ENCODE measurements at regions not wholly inside any gene's neighbourhood (a gene's known extent, or its start where the extent isn't known, plus 50 kb on each side); places are given as distances from the start of the nearest gene placed in this dataset.

DNA sequence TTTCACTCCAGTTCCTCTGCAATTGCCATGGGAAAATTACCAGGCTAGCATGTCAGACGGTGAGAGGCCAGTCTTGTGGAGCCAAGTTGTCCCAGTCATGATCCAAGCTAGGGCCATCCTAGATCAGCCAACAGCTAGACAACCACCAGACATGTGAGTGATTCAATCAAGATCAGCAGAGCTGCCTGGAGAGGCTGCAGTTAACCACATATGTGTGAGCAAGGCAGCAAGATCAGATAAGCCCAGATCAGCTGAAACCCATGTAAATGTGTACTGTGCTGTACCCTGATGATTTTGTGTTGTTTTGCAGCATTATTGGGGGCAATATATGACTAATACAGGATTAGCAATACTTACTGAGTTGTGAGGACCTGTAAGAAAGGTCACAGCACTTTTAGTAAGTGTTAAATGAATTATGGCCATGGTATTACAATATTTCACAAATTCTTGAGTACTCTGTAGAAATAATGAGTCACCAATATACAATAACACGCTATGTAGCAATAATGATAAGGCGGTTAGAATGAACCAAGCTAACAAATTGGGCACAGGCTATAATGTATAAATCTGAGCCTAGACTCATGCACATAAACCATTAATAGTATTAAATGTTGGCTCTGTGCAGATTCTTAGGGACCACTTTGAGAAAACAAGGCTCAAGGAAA lies 91.4 kb downstream of the SUDS3 start:
- DNase-seq, result no peak

DNA sequence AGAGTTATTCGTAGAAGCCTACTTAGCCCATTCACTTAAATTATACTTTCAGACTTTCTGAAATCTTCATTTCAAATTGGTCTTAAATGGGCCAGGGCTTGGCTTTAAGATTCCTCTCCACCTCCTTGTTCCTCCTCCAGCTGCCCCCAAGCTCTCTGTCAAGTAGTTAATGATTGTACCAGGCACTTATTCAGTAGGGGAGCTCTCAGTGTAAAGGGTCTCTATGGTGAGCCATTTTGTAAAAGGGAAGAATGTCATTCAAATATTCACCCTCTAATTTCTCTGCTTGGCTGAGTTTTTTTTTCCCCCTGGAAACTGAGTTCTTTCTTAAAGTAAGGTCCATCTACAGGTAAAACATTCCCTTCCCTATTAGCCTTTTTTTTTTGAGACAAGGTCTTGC lies 96.6 kb downstream of the SUDS3 start:
- no peak for DNase-seq

DNA sequence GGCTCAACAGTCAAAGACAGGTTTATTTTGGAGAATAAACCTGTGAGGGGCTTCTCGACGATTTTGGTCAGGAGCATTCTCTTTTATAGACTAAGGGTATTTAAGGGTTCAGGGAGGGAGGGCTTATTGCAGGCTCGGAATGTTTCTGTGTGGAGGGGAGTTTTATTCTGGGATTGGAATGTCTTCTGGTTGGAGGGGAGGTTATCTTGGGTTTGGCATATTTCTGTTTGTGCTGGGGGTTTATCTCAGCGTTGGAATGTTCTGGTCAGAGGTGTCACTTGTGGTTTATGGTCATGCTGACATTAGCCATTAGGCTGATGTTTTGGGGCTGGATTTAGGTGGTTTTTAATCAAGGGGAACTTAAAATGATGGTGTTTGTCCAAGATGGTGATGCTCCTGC lies 103.9 kb downstream of the SUDS3 start:
- DNase-seq, result no peak

DNA sequence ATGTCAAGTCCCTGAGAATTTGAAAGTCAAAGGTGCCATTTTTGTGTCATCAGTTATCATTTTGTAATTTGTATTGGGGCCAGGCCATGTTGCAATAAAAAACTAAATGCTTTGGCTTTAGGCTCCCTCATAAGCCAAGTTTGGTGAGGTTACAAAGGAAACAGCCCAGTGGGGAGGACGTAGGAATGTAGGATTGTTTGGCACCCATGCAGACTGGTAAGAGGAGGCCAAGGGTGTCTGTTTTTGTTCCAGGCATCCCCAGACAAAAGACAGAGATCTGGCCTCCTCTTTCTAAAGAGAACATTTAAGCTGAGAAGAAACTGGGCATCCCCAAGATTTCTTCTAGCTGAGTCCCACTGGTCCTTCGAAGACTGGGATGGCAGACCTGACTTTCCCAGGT lies 111.7 kb downstream of the SUDS3 start:
- DNase-seq, result no peak

DNA sequence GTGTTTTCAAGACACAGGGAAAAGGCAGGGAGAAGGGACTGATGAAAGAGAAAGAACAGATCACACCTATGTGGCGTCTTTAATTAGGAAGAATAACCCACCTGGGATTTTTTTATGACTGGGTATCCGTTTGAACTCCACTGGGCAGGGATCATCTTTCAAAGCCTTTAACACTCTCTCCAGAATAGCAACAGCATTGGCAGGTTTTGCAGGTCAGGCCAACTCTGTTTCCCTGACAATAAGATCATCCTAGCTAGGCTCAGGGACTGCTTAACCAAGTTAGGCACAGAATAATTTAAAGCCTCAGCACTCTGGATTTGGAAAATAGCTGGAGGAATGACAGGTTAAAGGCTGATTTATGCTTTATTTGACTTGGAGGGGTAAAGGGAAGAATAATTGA lies 117.6 kb downstream of the SUDS3 start:
- no peak for DNase-seq

DNA sequence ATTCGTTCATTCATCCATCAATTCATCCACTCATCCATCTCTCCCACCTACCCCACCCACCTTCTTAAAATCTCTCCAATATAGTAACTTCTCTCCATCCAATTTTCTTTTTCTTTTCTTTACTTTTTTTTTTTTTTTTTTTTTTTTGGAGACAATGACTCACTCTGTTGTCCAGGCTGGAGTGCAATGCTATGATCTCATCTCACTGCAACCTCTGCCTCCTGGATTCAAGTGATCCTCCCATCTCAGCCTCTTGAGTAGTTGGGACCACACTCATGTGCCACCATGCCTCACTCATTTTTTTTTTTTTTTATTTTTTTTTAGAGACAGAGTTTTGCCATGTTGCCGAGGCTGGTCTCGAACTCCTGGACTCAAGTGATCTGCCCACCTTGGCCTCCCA lies 118.4 kb downstream of the SUDS3 start:
- DNase-seq, result no peak

DNA sequence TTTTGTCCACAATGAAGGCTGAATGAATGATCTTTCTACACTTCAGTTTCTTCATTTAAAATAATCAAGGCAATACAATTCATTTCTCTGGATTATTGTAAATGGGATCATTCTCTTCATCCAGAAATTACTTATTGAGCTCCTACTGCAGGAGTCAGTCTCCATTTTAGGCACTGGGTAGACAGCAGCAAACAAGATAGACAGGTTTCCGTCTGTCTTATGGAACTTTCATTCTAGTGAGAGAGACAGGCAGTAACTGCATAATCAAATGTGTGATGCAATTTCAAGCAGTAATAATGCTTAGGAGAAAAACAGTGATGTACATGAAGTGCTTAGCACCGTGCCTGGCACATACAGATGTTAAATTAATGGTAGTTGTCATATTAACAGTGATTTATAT lies 118.9 kb downstream of the SUDS3 start:
- no peak for DNase-seq

DNA sequence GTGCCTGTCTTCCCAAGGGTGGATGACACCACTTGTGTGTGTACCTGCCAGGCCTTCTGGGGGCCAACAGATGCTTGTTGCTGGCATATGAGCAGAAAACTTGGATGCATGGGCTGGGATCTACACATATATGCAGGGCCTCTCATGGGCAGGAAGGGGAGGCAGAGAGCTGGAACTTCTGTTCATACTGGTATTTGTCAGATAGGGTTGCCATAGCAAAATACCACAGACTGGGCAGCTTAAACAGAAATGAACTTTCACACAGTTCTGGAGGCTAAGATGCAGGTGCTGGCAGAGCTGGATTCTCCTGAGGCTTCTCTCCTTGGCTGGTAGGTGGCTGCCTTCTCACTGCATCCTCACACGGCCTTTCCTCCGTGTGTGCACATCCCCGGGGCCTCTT lies 121.8 kb downstream of the SUDS3 start:
- no peak for DNase-seq

DNA sequence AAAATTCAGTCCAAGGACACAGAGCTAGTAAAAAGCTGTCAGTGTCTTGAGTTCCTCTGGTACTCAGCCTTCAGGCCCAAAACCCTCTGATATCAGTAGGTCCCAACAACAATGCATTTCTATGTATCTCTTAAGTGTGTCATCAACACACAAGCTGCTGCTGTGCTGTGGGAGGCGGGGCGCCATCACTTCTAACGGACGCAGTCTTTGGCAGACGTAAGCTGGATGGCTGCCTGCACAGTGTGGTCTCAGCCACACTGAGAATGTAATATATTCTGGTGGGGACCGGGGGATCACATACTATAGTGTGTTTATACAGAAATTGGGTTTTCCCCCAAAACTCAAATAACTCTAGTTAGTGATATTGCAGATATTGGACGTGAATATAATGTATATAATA lies 123.9 kb downstream of the SUDS3 start:
- DNase-seq, result no peak

DNA sequence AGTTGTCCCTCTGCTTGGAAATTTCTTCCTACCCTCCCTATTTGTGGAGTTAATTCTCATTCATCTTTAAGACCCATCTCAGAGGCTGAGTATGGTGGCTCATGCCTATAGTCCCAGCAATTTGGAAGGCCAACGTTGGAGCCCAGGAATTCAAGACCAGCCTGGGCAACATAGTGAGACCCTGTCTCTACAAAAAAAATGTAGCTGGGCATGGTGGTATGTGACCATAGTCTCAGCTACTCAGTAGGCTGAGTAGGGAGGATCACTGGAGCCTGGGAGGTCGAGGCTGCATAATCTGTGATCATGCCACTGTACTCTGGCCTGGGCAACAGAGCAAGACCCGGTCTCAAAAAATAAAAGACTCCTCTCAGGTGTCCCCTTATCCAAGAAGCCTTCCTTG lies 125.1 kb downstream of the SUDS3 start:
- DNase-seq, result no peak

DNA sequence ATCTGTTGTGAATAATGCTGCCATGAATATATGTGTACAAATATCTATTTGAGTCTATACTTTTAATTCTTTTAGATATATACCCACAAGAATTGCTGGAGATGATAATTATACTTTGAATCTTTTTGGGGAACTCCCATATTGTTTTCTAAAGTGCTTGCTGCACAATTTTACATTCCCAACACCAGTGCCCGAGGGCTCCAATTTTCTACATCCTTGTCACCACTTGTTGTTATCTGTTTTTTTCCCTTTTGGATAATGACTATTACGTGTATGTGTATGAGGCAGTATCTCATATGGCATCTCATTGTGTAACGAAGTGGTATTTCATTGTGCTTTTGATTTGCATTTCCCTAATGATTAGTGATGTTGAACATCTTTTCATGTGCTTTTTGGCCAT lies 127.1 kb downstream of the SUDS3 start:
- no peak for DNase-seq

DNA sequence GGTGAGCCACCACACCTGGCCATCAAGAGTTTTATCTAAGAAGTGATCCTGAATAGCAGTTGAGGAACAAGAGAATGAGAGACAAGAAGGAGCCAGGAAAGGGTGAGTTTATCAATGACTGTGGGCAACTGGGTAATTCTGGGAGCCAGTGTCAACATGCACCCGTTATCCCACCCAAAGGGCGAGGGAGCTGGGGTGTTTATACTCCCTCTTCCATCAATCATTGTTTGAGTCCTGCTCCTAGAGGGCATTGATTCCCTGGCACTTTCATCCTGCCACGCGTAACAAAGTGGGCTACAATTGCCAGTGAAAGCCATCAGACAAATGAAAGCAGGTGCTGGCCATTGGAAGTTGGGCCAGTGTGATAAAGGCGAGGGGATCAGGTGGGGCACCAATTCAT lies 136.3 kb downstream of the SUDS3 start:
- DNase-seq, result no peak

DNA sequence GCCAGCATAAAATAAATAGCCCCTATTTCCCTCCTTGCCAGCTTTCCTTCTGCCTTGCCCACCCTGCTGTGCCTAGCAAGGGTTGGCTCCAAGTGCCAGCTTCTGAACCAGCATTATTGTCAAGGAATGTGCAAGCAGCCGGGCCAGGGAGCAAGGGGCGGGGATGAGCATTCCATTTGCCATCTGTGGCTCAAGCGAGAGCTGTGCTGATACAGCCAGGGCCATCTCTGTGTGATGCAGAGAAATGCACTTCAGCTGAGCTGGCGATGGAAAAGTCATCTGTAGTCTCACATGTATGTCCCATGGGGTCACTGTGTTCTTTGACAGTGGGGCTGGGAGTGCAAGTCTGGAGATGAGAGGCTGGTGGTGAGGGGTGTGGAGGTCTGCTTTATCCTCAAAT lies 137.3 kb downstream of the SUDS3 start:
- no peak for DNase-seq

DNA sequence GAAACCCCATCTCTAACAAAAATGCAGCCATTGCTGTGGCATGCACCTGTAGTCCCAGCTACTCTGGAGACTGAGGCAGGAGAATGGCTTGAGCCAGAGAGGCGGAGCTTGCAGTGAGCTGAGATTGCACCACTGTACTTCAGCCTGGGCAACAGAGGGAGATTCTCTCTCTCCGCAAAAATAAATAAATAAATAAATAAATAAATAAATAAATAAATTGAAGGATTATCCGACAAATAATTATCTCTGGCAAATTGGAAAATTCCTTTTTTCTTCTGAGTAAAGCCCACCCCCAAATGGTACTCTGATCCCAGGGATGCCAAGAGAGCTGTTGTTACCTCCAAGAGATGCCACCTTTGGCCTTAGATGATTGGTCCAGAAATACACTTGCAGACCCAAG lies 137.9 kb downstream of the SUDS3 start:
- DNase-seq, result no peak

DNA sequence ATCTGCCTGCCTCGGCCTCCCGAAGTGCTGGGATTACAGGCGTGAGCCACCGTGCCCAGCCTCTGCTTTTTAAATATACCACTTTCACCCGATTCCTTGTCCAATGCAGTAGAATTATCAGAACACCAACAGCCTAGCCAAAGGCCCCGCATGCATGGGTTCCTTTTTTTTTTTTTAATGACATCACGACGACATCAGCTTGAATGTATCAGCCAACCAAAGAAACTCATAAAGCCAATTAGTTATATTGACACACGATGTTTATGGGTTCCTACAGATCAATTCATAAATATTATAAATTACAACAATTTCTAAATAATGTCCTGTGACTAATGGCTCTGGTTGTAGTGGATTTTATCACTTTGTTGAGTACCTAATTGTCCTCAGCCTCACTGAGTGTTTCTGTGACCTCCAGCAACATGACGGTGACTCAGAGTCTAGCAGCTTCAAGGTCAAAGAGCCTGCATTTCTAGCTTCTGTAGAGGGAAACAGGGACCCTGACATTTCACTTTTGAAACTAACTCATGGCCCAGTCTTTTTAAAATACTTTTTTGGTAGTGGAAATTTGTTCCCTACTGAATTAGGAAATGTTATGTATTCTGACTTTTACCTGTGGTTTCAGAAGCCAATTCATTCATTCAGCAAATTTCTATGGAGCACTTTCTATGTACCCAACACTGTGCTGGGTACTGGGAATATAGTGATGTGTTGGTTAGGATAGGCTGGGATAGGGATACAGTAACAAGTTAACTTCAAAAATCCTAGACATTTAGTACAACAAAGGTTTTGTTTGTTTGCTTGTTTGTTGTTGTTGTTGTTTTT lies 144.1 kb downstream of the SUDS3 start:
- DNase-seq, result no peak

DNA sequence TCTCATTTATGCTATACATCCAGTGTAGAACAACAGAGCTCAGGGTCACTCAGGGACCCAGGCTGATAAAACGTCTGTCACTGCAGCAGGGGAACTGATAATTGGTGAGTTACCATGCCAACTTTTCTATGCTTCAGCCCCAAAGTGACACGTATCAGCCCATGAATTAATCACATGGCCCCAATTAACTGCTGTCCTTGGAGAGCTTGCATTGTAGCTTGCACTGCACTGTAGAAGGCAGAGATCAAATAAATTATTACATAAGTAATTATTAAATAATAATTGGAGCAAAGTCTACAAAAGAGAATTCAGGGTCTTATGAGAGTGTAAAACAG lies 144.6 kb downstream of the SUDS3 start:
- no peak for DNase-seq

DNA sequence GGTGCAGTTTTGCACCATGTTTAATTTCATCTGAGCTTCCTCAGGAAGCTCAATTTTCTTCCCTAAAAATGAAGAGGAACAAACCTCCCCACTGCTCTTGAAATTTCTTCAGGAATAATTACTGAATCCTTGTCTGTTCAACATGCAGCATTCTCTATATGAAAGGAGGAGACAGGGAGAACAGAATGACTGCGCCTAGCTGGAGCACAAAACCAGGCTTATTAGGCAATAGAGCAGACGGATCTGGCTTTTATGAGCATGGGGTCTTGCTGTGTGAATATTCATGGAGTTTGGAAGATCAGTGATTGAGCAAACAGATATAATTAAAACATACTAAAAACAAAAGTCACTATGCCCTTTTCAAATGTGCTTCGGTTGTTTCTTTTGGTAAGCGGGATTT lies 148.1 kb downstream of the SUDS3 start:
- DNase-seq, result no peak

DNA sequence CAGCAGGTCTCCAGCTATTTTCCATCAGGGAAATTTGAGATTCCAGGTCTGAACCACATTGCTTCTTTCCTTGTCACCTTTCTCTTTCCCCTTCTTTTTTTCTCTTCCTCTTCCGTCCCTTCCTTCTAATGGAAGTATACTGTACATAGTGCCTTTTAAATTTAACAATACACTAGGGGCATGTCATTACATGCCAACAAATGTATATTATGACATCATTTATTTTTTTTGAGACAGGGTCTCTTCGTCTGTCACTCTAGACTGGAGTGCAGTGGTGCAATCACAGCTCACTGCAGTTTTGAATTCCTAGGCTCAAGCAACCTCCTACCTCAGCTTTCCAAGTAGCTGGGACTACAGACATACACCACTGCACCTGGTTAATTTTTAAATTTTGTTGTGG lies 148.9 kb downstream of the SUDS3 start:
- no peak for DNase-seq

DNA sequence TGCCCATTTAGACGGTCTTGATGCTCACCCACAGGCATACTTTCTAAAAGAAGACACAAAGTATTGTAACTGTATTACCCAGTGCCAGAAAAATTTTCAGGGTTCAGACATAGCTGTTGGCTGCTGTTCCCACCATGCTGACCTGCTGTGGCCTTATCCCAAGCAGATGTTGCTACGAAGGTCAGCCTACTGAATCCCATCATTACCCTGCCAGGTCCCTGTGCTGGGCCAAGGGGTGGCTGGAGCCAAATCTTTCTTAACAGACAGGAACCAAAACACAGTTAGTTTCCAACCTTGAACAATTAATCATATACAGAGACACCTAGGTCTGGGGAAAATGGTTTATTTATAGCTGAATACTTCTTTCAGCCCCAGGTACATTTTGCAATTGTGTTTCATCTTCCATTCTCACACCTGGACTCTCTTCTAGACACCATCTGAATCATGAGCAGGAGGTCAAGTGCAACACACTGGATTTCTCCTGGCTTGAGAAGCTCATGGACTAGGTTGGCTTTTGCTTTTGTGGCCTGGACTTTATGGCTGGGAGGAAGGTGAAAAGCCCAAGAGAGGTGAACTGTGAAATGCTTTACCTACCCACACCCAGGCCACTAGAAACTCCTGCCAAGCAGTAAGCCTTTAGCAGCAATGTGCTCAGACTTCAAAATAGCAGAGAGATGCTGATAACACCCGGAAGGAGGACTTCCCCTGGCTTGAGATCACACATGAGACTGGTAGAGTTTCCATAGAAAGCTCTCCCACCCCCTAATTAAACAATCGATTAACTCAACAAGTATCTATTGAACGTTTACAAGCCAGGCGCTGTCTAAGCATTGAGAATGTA lies 150.1 kb downstream of the SUDS3 start:
- DNase-seq, result no peak

DNA sequence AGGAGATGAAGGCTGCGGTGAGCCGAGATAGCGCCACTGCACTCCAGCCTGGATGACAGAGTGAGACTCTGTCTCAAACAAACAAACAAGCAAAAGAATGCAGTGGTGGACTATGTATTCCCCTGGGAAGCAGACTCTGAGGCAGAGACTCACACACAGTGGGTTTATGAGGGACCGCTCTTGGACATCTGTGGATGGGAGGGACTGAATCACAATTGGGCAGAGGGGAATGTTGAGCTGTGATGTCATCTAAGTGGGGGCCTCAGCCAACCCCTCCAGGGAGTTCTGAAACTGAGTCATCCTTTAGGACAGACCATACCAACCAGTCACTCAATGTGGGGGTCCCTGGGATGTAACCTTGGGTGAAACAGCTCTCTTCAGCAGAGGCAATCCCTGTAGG lies 151.0 kb downstream of the SUDS3 start:
- DNase-seq, result no peak

DNA sequence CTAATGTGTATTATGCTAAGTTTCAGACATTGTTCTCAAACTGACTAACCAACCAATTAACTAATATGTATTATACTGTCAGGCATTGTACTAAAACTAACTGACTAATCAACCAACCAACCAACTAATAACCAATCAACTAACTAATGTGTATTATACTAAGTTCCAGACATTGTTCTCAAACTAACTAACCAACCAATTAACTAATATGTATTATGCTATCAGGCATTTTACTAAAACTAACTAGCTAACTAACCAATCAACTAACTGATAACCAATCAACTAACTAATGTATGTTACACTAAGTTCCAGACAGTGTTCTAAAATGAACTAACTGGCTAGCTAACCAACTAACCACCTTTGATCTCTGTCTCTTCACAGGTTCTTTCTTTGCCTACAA lies 152.3 kb downstream of the SUDS3 start:
- DNase-seq, result no peak

DNA sequence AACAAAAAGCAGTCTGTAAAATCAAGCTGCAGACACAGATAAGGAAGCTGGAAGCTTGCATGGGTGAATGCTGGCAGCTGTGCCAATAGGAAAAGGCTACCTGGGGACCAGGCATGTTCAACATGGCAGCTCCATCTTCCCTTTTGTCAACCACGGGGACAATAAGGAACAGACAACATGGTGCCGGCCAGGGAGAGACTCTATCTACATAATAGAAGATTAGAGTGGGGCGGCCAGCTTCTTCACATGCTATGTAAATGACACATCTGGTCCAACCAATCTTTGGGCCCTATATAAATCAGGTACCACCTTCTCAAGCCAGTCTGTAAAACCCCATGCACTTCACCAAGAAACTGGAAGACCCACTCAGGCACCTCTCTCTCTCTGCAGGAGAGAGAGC lies 157.6 kb downstream of the SUDS3 start:
- DNase-seq, result no peak

DNA sequence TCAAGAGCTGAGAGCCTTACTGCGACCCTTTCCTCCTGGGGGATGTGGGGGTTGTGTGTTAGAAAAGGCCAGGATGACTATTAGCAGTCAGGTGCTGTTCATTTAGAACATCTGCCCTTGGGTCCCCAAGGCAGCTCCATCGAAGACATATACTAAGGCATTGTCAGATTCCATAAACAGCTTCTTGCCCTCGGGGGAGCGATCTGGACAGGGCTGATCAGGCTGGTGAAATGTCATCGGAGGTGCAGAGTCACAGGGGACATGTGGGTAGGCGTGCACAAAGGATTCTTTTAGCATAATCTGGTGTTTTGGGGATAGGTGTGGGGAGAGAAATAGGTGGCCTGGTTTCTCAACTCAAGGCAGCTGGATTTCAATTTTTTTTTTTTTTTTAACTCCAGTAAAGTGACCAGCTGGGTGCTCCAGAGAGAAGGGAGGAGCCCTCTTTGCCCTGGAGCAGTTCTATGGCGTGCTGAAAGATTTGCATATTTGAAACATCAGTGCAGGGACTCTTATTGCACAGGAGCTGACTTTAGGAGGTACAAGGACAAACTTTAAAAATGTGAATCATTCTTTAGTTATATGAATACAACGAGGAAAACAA lies 160.1 kb downstream of the SUDS3 start:
- no peak for DNase-seq

DNA sequence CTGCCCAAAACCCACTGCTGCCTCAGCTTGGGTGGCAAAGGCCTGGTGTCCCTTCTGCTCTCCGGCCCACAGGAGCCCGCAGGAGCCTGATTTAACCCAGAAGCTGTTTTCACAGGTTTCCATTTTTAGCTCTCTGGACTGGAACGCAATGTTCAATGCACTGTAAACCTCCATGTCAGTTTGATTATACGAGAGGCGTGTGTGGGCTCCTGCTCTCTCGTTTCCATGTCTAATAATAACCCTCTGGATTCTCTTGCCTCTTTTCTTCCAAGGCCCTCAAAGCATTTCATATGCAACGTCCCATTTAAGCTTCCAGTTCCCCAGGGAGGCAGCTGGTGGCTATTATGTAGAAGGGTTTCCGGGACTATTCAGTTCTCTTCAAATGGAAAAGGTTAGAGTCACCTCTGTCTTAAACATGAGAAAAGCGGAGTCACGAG lies 161.1 kb downstream of the SUDS3 start:
- no peak for DNase-seq
